ENCODE measurements at regions not wholly inside any gene's neighbourhood (a gene's known extent, or its start where the extent isn't known, plus 50 kb on each side); places are given as distances from the start of the nearest gene placed in this dataset.

GRCh38 chr2:111225856-111226255, 105.1 kb downstream of the BCL2L11 start:
- no peak overlapping the region for H3K27ac ChIP-seq
- peaks cover 0 to 7% of the 10 kb centered on the region in 2 experiments for H3K4me1 ChIP-seq (ENCODE audit: control insufficient read depth in 1 of 2, insufficient read depth in 1 of 2, low read depth in 1 of 2, low read length in 1 of 2)
- no peak for TF ChIP-seq CTCF (IDR thresholded peaks at IDR 0.05)
- H3K27me3 ChIP-seq = peaks cover 4% of the 10 kb centered on the region
- H3K4me3 ChIP-seq (ENCODE audit: low read depth in 1 of 2, low read length in 1 of 2) = no peak overlapping the region
- no peaks in the 10 kb centered on the region for H3K36me3 ChIP-seq
- H3K9me3 ChIP-seq = no peaks in the 10 kb centered on the region

- Histone ChIP-seq H3K27ac (no peak overlapping the region), H3K9me3 (no peaks in the 10 kb centered on the region), H3K36me3 (no peaks in the 10 kb centered on the region), H3K4me3 (ENCODE audit: low read depth in 1 of 2, low read length in 1 of 2) (no peak overlapping the region), H3K27me3 (peaks cover 4% of the 10 kb centered on the region), H3K4me1 (ENCODE audit: control insufficient read depth in 1 of 2, insufficient read depth in 1 of 2, low read depth in 1 of 2, low read length in 1 of 2) (no peaks in the 10 kb centered on the region)
- no peak for TF ChIP-seq CTCF (IDR thresholded peaks at IDR 0.05)
Measured at GRCh38 chr2:111226876-111227700, 106.4 kb downstream of the BCL2L11 start.

- no peaks in the 10 kb centered on the region for H3K36me3 ChIP-seq
- H3K9me3 ChIP-seq = no peaks in the 10 kb centered on the region
- H3K4me1 ChIP-seq (ENCODE audit: control insufficient read depth in 1 of 2, insufficient read depth in 1 of 2, low read depth in 1 of 2, low read length in 1 of 2) = no peaks in the 10 kb centered on the region
- no peak overlapping the region for H3K27ac ChIP-seq
- H3K4me3 ChIP-seq (ENCODE audit: low read depth in 1 of 2, low read length in 1 of 2) = no peak overlapping the region
- peaks cover 4% of the 10 kb centered on the region for H3K27me3 ChIP-seq
- TF ChIP-seq CTCF (IDR thresholded peaks at IDR 0.05) = no peak
Measured at GRCh38 chr2:111227716-111228141, 107.0 kb downstream of the BCL2L11 start.

GRCh38 chr2:111231532-111232252, 111.0 kb downstream of the BCL2L11 start:
- Histone ChIP-seq H3K36me3 (no peaks in the 10 kb centered on the region), H3K4me3 (ENCODE audit: low read depth in 1 of 2, low read length in 1 of 2) (no peak overlapping the region), H3K27me3 (peaks cover under 1% of the 10 kb centered on the region), H3K27ac (no peak overlapping the region), H3K9me3 (no peaks in the 10 kb centered on the region), H3K4me1 (ENCODE audit: control insufficient read depth in 1 of 2, insufficient read depth in 1 of 2, low read depth in 1 of 2, low read length in 1 of 2) (no peaks in the 10 kb centered on the region)
- TF ChIP-seq CTCF (IDR thresholded peaks at IDR 0.05) = no peak

- no peaks in the 10 kb centered on the region for H3K4me1 ChIP-seq (ENCODE audit: control insufficient read depth in 1 of 2, insufficient read depth in 1 of 2, low read depth in 1 of 2, low read length in 1 of 2)
- H3K9me3 ChIP-seq = no peaks in the 10 kb centered on the region
- no peak overlapping the region for H3K27ac ChIP-seq
- H3K27me3 ChIP-seq = no peaks in the 10 kb centered on the region
- TF ChIP-seq CTCF (IDR thresholded peaks at IDR 0.05) = no peak
- H3K4me3 ChIP-seq (ENCODE audit: low read depth in 1 of 2, low read length in 1 of 2) = no peak overlapping the region
- H3K36me3 ChIP-seq = no peaks in the 10 kb centered on the region
Measured at GRCh38 chr2:111235192-111236015, 114.7 kb downstream of the BCL2L11 start.

All from neutrophil (primary cell).